D721Med (cell line): ENCODE measurements at regions not wholly inside any gene's neighbourhood (a gene's known extent, or its start where the extent isn't known, plus 50 kb on each side); places are given as distances from the start of the nearest gene placed in this dataset.

Experiments used
- DNase-seq: peaks from one replicate; pipeline ENCODE4 v3.0.0; 2011; ENCODE audit warnings: low spot score; ENCODE audit not compliant: insufficient read length
- FAIRE-seq: peaks from 2 replicates; lab custom pipeline; 2011; peaks lifted over from hg19 to GRCh38; lab: Jason Lieb, UNC
- TF ChIP-seq, protein P1 (sequence below): IDR thresholded peaks from 2 replicates; pipeline ENCODE4 v1.5.1; 2012; ENCODE audit warnings: mild to moderate bottlenecking, control low read depth; ENCODE audit not compliant: insufficient read depth; ENCODE audit errors: missing control alignments

GRCh38 chr6:141677598-141678211 is 455.0 kb upstream of the GJE1 start:
- DNase-seq (no peak), FAIRE-seq (no peak)
- TF ChIP-seq, protein P1, sequence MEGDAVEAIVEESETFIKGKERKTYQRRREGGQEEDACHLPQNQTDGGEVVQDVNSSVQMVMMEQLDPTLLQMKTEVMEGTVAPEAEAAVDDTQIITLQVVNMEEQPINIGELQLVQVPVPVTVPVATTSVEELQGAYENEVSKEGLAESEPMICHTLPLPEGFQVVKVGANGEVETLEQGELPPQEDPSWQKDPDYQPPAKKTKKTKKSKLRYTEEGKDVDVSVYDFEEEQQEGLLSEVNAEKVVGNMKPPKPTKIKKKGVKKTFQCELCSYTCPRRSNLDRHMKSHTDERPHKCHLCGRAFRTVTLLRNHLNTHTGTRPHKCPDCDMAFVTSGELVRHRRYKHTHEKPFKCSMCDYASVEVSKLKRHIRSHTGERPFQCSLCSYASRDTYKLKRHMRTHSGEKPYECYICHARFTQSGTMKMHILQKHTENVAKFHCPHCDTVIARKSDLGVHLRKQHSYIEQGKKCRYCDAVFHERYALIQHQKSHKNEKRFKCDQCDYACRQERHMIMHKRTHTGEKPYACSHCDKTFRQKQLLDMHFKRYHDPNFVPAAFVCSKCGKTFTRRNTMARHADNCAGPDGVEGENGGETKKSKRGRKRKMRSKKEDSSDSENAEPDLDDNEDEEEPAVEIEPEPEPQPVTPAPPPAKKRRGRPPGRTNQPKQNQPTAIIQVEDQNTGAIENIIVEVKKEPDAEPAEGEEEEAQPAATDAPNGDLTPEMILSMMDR = peak; percentile 79

GRCh38 chr6:141675957-141676356 is 456.8 kb upstream of the GJE1 start:
- DNase-seq (no peak), FAIRE-seq (peak; percentile 44)
- TF ChIP-seq, protein P1 = peak; percentile 12

- no peak for DNase-seq
- no peak for FAIRE-seq
- TF ChIP-seq, protein P1 = no peak
Observed at GRCh38 chr6:141669141-141669540, 463.6 kb upstream of the GJE1 start.

GRCh38 chr6:141667580-141668309 is 465.0 kb upstream of the GJE1 start:
- FAIRE-seq (no peak), DNase-seq (no peak)
- TF ChIP-seq, protein P1 = no peak

DNA sequence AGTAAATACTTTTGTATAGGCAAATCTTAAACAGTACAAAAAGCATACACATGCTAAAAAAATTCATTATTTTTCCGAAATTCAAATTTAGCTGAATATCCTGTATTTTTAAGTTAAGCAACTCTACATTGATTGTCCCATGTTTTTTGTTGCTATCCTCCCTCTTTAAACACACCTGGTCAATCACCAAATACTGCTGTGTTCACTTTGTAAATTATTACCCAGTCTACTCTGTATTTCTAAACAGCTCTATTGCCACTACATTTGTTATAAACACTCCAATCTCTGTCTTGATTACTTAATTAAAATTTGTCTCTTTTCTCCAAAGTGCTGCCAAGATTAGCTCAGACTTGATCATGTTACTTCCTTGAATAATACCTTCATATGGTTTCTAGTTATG is 466.5 kb upstream of the GJE1 start:
- DNase-seq (no peak), FAIRE-seq (no peak)
- TF ChIP-seq, protein P1 = no peak

GRCh38 chr6:141664744-141665143 is 468.0 kb upstream of the GJE1 start:
- TF ChIP-seq, protein P1 = no peak
- no peak for FAIRE-seq
- DNase-seq = no peak

GRCh38 chr6:141659582-141659981 is 473.1 kb upstream of the GJE1 start:
- DNase-seq = no peak
- TF ChIP-seq, protein P1 = no peak
- no peak for FAIRE-seq
